Neural crest cell (in vitro differentiated cells): ENCODE measurements at regions not wholly inside any gene's neighbourhood (a gene's known extent, or its start where the extent isn't known, plus 50 kb on each side); places are given as distances from the start of the nearest gene placed in this dataset.

ENCODE experiments used
- DNase-seq: peaks from one replicate; pipeline ENCODE4 v3.0.0; 2021; ENCODE audit warnings: low read depth, mixed read lengths, low spot score
- H3K27ac Mint-ChIP-seq: one replicate; pipeline ENCODE4 v1.8.0; 2021; ENCODE audit warnings: mild to moderate bottlenecking, mixed read lengths; ENCODE audit not compliant: unreplicated experiment
- H3K27me3 Mint-ChIP-seq: 2 replicates; pipeline ENCODE4 v1.8.0; 2021; ENCODE audit warnings: low read depth, mild to moderate bottlenecking, mixed read lengths
- H3K36me3 Mint-ChIP-seq: 2 replicates; pipeline ENCODE4 v1.8.0; 2021; ENCODE audit warnings: low read depth, mild to moderate bottlenecking, mixed read lengths
- H3K4me1 Mint-ChIP-seq: 2 replicates; pipeline ENCODE4 v1.8.0; 2021; ENCODE audit warnings: mixed read lengths
- H3K4me3 Mint-ChIP-seq: one replicate; pipeline ENCODE4 v1.8.0; 2021; ENCODE audit warnings: mild to moderate bottlenecking, mixed read lengths
- H3K9me3 Mint-ChIP-seq: 2 replicates; pipeline ENCODE4 v1.8.0; 2021; ENCODE audit warnings: mixed read lengths
- CTCF ChIP-seq: fragments of 200-600 bp; sonication (generic); conservative IDR thresholded peaks from 2 replicates; pipeline ENCODE4 v1.5.0; 2021; ENCODE audit warnings: antibody characterized with exemption, mild to moderate bottlenecking

GRCh38 chr2:7852546-7852945 lies 829.3 kb upstream of the ID2 start:
- Mint-ChIP-seq H3K27me3 (no peaks in the 10 kb centered on the region), H3K9me3 (no peaks in the 10 kb centered on the region), H3K4me1 (peaks cover 10% of the 10 kb centered on the region), H3K36me3 (no peaks in the 10 kb centered on the region), H3K27ac (no peak overlapping the region), H3K4me3 (no peak overlapping the region)
- no peak for DNase-seq
- no peak for TF ChIP-seq CTCF

GRCh38 chr2:7857904-7858303 lies 824.0 kb upstream of the ID2 start:
- DNase-seq, result no peak
- Mint-ChIP-seq H3K4me1 (no peaks in the 10 kb centered on the region), H3K27me3 (no peaks in the 10 kb centered on the region), H3K4me3 (no peak overlapping the region), H3K9me3 (peaks cover 2% of the 10 kb centered on the region), H3K27ac (no peak overlapping the region), H3K36me3 (no peaks in the 10 kb centered on the region)
- TF ChIP-seq CTCF, result no peak

- H3K36me3 Mint-ChIP-seq, result no peaks in the 10 kb centered on the region
- no peak overlapping the region for H3K4me3 Mint-ChIP-seq
- no peaks in the 10 kb centered on the region for H3K27me3 Mint-ChIP-seq
- DNase-seq, result no peak
- peaks cover 2% of the 10 kb centered on the region for H3K9me3 Mint-ChIP-seq
- H3K27ac Mint-ChIP-seq, result no peak overlapping the region
- H3K4me1 Mint-ChIP-seq, result no peaks in the 10 kb centered on the region
- TF ChIP-seq CTCF, result no peak
Observed at GRCh38 chr2:7858624-7859023, 823.2 kb upstream of the ID2 start.

GRCh38 chr2:7860693-7861092 lies 821.2 kb upstream of the ID2 start:
- Mint-ChIP-seq H3K4me3 (no peak overlapping the region), H3K27me3 (no peaks in the 10 kb centered on the region), H3K27ac (no peak overlapping the region), H3K36me3 (no peaks in the 10 kb centered on the region), H3K9me3 (peaks cover 2% of the 10 kb centered on the region), H3K4me1 (no peaks in the 10 kb centered on the region)
- TF ChIP-seq CTCF, result no peak
- DNase-seq, result no peak

- Mint-ChIP-seq H3K27ac (no peak overlapping the region), H3K4me1 (no peaks in the 10 kb centered on the region), H3K36me3 (no peaks in the 10 kb centered on the region), H3K4me3 (no peak overlapping the region), H3K27me3 (no peaks in the 10 kb centered on the region), H3K9me3 (peaks cover 2% of the 10 kb centered on the region)
- no peak for DNase-seq
- no peak for TF ChIP-seq CTCF
Observed at GRCh38 chr2:7861910-7862702, 819.8 kb upstream of the ID2 start.
